GM12878 (cell line): ENCODE measurements at regions not wholly inside any gene's neighbourhood (a gene's known extent, or its start where the extent isn't known, plus 50 kb on each side); places are given as distances from the start of the nearest gene placed in this dataset.

Experiments used
- ATAC-seq: fragments of 200-7000 bp; cut with Tn5 transposase; 3 replicates; pipeline ENCODE4 v1.9.1; 2020; ENCODE audit warnings: mild to moderate bottlenecking, moderate library complexity
- BruUV-seq: library from RNA; stranded (reverse); fragments of 400-500 nt; replicated peaks from 2 replicates; lab custom pipeline; 2021; lab: Mats Ljungman, UMichigan
- CTCF ChIA-PET: fragments of 300-600 bp; sonication (Branson Sonifier 250); formaldehyde crosslinking; extraction: SDS; loops from one replicate; lab custom pipeline; 2021; ENCODE audit warnings: inconsistent platforms; lab: Yijun Ruan, JAX
- POLR2A ChIA-PET: fragments of 350-600 bp; formaldehyde crosslinking; extraction: SDS; loops from one replicate; lab custom pipeline; 2021; ENCODE audit warnings: inconsistent platforms; lab: Charles Lee
- RAD21 ChIA-PET: fragments of 300-600 bp; sonication (Branson Sonifier 250); formaldehyde crosslinking; loops from one replicate; lab custom pipeline; 2023; ENCODE audit warnings: antibody characterized with exemption; ENCODE audit not compliant: unreplicated experiment; lab: Charles Lee
- SMC1A ChIA-PET: fragments of 300-600 bp; sonication (Branson Sonifier 250); formaldehyde crosslinking; loops from one replicate; lab custom pipeline; 2023; ENCODE audit not compliant: unreplicated experiment, uncharacterized antibody; lab: Charles Lee
- DNase-seq: peaks from one replicate; pipeline ENCODE4 v3.0.0-alpha.2; 2011; ENCODE audit warnings: low read depth, low spot score
- FAIRE-seq: peaks from 3 replicates; lab custom pipeline; 2011; peaks lifted over from hg19 to GRCh38; lab: Jason Lieb, UNC
- H2AFZ ChIP-seq: 2 replicates; pipeline ENCODE4 v1.6.0; 2011; ENCODE audit warnings: low read depth, low read length, control low read depth; ENCODE audit not compliant: control insufficient read depth
- H3K27ac ChIP-seq: 2 replicates; pipeline ENCODE4 v1.5.1; 2011; ENCODE audit warnings: control low read depth; ENCODE audit not compliant: control insufficient read depth, insufficient read depth
- H3K27me3 ChIP-seq, 2 experiments: replicated peaks in 1 of 2; 2 replicates each; pipeline versions ENCODE4 v1.6.0 to v1.6.1; 2011; ENCODE audit warnings: low read length in 1 of 2; ENCODE audit not compliant: control insufficient read depth in 2 of 2, insufficient read depth in 2 of 2
- H3K36me3 ChIP-seq, 2 experiments: 2 replicates each; pipeline ENCODE4 v1.5.1; 2011; ENCODE audit warnings: low read length in 1 of 2; ENCODE audit not compliant: control insufficient read depth in 2 of 2, insufficient read depth in 2 of 2
- H3K4me1 ChIP-seq: 2 replicates; pipeline ENCODE4 v1.6.1; 2011; ENCODE audit warnings: mild to moderate bottlenecking, low read length, moderate library complexity, mixed read lengths; ENCODE audit not compliant: control insufficient read depth, insufficient read depth
- H3K4me2 ChIP-seq: 2 replicates; pipeline ENCODE4 v1.6.0; 2011; ENCODE audit warnings: control low read depth; ENCODE audit not compliant: control insufficient read depth, insufficient read depth
- H3K4me3 ChIP-seq: fragments of 200-600 bp; sonication (generic); 2 replicates; pipeline ENCODE4 v1.5.1; 2016
- H3K79me2 ChIP-seq: 2 replicates; pipeline ENCODE4 v1.6.0; 2011; ENCODE audit warnings: low read length; ENCODE audit not compliant: control insufficient read depth, insufficient read depth
- H3K9ac ChIP-seq: 2 replicates; pipeline ENCODE4 v1.8.0; 2011; ENCODE audit warnings: low read length, control low read depth, mixed read lengths; ENCODE audit not compliant: control insufficient read depth, insufficient read depth
- H3K9me3 ChIP-seq: replicated peaks from 3 replicates; pipeline ENCODE4 v1.5.1; 2011; ENCODE audit warnings: mild to moderate bottlenecking, low read length; ENCODE audit not compliant: control insufficient read depth, insufficient read depth
- H4K20me1 ChIP-seq: 2 replicates; pipeline ENCODE4 v1.6.0; 2011; ENCODE audit not compliant: control insufficient read depth, insufficient read depth
- ATF7 ChIP-seq: fragments of 450-650 bp; IDR thresholded peaks from 2 replicates; pipeline ENCODE4 v1.6.1; 2016; ENCODE audit warnings: low read depth, mild to moderate bottlenecking
- BCL3 ChIP-seq: IDR thresholded peaks from 2 replicates; pipeline ENCODE4 v1.6.1; 2011; ENCODE audit warnings: borderline replicate concordance, low read depth, mild to moderate bottlenecking, moderate library complexity, low read length; ENCODE audit not compliant: insufficient read depth, poor library complexity, severe bottlenecking
- BHLHE40 ChIP-seq, 2 experiments: fragments of 450-650 bp in 1 of 2; IDR thresholded peaks; 2 replicates each; pipeline ENCODE4 v1.6.1; 2011 to 2017; ENCODE audit warnings: low read depth in 2 of 2, borderline replicate concordance in 1 of 2, improper control_type of control experiment in 1 of 2, low read length in 1 of 2, mild to moderate bottlenecking in 1 of 2
- FOXM1 ChIP-seq: IDR thresholded peaks from 2 replicates; pipeline ENCODE4 v1.6.1; 2012; ENCODE audit warnings: low read depth, mild to moderate bottlenecking, inconsistent platforms, low read length, moderate library complexity
- IRF4 ChIP-seq: IDR thresholded peaks from 2 replicates; pipeline ENCODE4 v1.6.1; 2011; ENCODE audit warnings: low read depth, low read length
- JUNB ChIP-seq: IDR thresholded peaks from 2 replicates; pipeline ENCODE4 v1.6.1; 2016; ENCODE audit warnings: antibody characterized with exemption, mild to moderate bottlenecking
- PAX5 ChIP-seq: IDR thresholded peaks from 2 replicates; pipeline ENCODE4 v1.6.1; 2011; ENCODE audit warnings: low read depth, low read length, borderline replicate concordance
- POLR2AphosphoS2 ChIP-seq: IDR thresholded peaks from 2 replicates; pipeline ENCODE4 v1.6.1; 2011; ENCODE audit warnings: low read depth, mild to moderate bottlenecking, low read length, improper control_type of control experiment, moderate library complexity
- RFX5 ChIP-seq: IDR thresholded peaks from 2 replicates; pipeline ENCODE4 v1.6.1; 2011; ENCODE audit warnings: low read depth, low read length, improper control_type of control experiment
- WGBS: methylation state at CpG from one replicate; pipeline ENCODE4 v1.1.6; 2016; ENCODE audit warnings: low lambda C conversion rate; ENCODE audit not compliant: insufficient replicate concordance, insufficient coverage; ENCODE audit errors: missing lambda C conversion rate; 5-methylcytosine and 5-hydroxymethylcytosine counted together
- in situ Hi-C: fragments of 300-500 bp; cut with MboI; formaldehyde crosslinking; loops from 9 replicates; pipeline ENCODE4 v1.14.3; 2018; ENCODE audit warnings: mixed read lengths
- intact Hi-C: fragments of 100-400 bp; cut with micrococcal nuclease; formaldehyde crosslinking; loops from one replicate; pipeline ENCODE4 v1.14.2; 2022; ENCODE audit not compliant: unreplicated experiment
- TF ChIP-seq, protein P1 (sequence below): IDR thresholded peaks from 2 replicates; pipeline ENCODE4 v1.6.1; 2012; ENCODE audit warnings: improper control_type of control experiment, low read depth, low read length; ENCODE audit not compliant: insufficient replicate concordance

GRCh38 chr5:160484678-160485077 lies 63.0 kb downstream of the PTTG1 start:
- no peak overlapping the region for H3K4me2 ChIP-seq
- no peak for FAIRE-seq
- peak; percentile 1; the same call in 1 of the 3 replicates for ATAC-seq
- ChIA-PET SMC1A (interaction anchor here (0.9 to 14.2 kb wide), 7 partner anchors 10 to 44 kb away, joined by 3 to 219 read pairs (median 7); no protein-coding TSS in a partner anchor), RAD21 (interaction anchor here (1.7 to 11.1 kb wide), 2 partner anchors 26 to 44 kb away, joined by 4 to 107 read pairs; no protein-coding TSS in a partner anchor), CTCF (interaction anchor here (0.8 to 14.2 kb wide), 7 partner anchors 10 to 44 kb away, joined by 3 to 209 read pairs (median 5); no protein-coding TSS in a partner anchor), POLR2A (interaction anchor here (1.0 to 1.8 kb wide), 5 partner anchors 10 to 61 kb away, joined by 3 to 10 read pairs (median 5); no protein-coding TSS in a partner anchor)
- BruUV-seq: no TSS peak
- WGBS: 75% methylated on average over 2 of the region's 2 CpGs
- in situ Hi-C loops: no loop called here
- H2AFZ ChIP-seq: no peak overlapping the region
- intact Hi-C loops: no loop called here
- peaks cover 11% of the 10 kb centered on the region; the same call in 1 of the 2 replicates for H4K20me1 ChIP-seq
- H3K36me3 ChIP-seq: peaks cover 14 to 50% of the 10 kb centered on the region in 2 experiments
- H3K27me3 ChIP-seq: no peaks in the 10 kb centered on the region
- H3K4me3 ChIP-seq: no peak overlapping the region
- peaks cover 21% of the 10 kb centered on the region for H3K4me1 ChIP-seq
- peaks cover 71% of the 10 kb centered on the region for H3K79me2 ChIP-seq
- TF ChIP-seq BCL3 (peak; percentile 23), BHLHE40 (IDR thresholded peaks at IDR 0.05; ENCODE audit: borderline replicate concordance in 1 of 2, low read depth in 2 of 2, low read length in 1 of 2) (no peak), FOXM1 (no peak), PAX5 (no peak), ATF7 (no peak), IRF4 (no peak), JUNB (no peak), RFX5 (no peak), POLR2AphosphoS2 (peak; percentile 94; the same call in 1 of the 2 replicates)
- TF ChIP-seq, protein P1, sequence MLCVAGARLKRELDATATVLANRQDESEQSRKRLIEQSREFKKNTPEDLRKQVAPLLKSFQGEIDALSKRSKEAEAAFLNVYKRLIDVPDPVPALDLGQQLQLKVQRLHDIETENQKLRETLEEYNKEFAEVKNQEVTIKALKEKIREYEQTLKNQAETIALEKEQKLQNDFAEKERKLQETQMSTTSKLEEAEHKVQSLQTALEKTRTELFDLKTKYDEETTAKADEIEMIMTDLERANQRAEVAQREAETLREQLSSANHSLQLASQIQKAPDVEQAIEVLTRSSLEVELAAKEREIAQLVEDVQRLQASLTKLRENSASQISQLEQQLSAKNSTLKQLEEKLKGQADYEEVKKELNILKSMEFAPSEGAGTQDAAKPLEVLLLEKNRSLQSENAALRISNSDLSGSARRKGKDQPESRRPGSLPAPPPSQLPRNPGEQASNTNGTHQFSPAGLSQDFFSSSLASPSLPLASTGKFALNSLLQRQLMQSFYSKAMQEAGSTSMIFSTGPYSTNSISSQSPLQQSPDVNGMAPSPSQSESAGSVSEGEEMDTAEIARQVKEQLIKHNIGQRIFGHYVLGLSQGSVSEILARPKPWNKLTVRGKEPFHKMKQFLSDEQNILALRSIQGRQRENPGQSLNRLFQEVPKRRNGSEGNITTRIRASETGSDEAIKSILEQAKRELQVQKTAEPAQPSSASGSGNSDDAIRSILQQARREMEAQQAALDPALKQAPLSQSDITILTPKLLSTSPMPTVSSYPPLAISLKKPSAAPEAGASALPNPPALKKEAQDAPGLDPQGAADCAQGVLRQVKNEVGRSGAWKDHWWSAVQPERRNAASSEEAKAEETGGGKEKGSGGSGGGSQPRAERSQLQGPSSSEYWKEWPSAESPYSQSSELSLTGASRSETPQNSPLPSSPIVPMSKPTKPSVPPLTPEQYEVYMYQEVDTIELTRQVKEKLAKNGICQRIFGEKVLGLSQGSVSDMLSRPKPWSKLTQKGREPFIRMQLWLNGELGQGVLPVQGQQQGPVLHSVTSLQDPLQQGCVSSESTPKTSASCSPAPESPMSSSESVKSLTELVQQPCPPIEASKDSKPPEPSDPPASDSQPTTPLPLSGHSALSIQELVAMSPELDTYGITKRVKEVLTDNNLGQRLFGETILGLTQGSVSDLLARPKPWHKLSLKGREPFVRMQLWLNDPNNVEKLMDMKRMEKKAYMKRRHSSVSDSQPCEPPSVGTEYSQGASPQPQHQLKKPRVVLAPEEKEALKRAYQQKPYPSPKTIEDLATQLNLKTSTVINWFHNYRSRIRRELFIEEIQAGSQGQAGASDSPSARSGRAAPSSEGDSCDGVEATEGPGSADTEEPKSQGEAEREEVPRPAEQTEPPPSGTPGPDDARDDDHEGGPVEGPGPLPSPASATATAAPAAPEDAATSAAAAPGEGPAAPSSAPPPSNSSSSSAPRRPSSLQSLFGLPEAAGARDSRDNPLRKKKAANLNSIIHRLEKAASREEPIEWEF: no peak
- DNase-seq: no peak
- no peak overlapping the region for H3K9ac ChIP-seq
- peak overlapping the region; percentile 2; the same call in 1 of the 2 replicates for H3K27ac ChIP-seq
- no peaks in the 10 kb centered on the region; the same call in 2 of the 3 replicates for H3K9me3 ChIP-seq
